SU-DHL-6 (cell line): ENCODE measurements at regions not wholly inside any gene's neighbourhood (a gene's known extent, or its start where the extent isn't known, plus 50 kb on each side); places are given as distances from the start of the nearest gene placed in this dataset.

ENCODE experiments used
- H2AFZ ChIP-seq: fragments of 200-600 bp; sonication (generic); 2 replicates; pipeline ENCODE4 v1.6.1; 2014; ENCODE audit warnings: low read depth, mild to moderate bottlenecking, moderate library complexity, mixed read lengths, antibody characterized with exemption, low read length; ENCODE audit not compliant: severe bottlenecking
- H3F3A ChIP-seq: fragments of 200-600 bp; shearing (Covaris generic); 2 replicates; pipeline ENCODE4 v1.6.0; 2016; ENCODE audit warnings: antibody characterized with exemption, mild to moderate bottlenecking; ENCODE audit not compliant: insufficient read depth
- H3K27ac ChIP-seq: fragments of 200-600 bp; sonication (generic); 2 replicates; pipeline ENCODE4 v1.5.1; 2016; ENCODE audit warnings: low read depth, mild to moderate bottlenecking, low read length, moderate library complexity, mixed read lengths
- H3K27me3 ChIP-seq: fragments of 200-600 bp; sonication (generic), shearing (Covaris generic); 2 replicates; pipeline ENCODE4 v1.6.0; 2014; ENCODE audit warnings: mild to moderate bottlenecking, low read length
- H3K36me3 ChIP-seq: fragments of 200-600 bp; sonication (generic); 2 replicates; pipeline ENCODE4 v1.6.1; 2014; ENCODE audit warnings: mild to moderate bottlenecking, low read length, mixed read lengths
- H3K4me2 ChIP-seq: fragments of 300-600, 200-600 bp; shearing (Covaris generic), sonication (generic); 2 replicates; pipeline ENCODE4 v1.6.0; 2014; ENCODE audit warnings: low read length, low read depth, mild to moderate bottlenecking; ENCODE audit not compliant: poor library complexity, severe bottlenecking
- H3K4me3 ChIP-seq: fragments of 200-600 bp; sonication (generic); 2 replicates; pipeline ENCODE4 v1.5.1; 2014; ENCODE audit warnings: antibody characterized with exemption, low read length, mild to moderate bottlenecking, mixed read lengths; ENCODE audit not compliant: insufficient read depth, poor library complexity, severe bottlenecking
- H3K79me2 ChIP-seq: fragments of 200-600 bp; sonication (generic); 2 replicates; pipeline ENCODE4 v1.6.1; 2014; ENCODE audit warnings: mild to moderate bottlenecking, low read length, moderate library complexity; ENCODE audit not compliant: insufficient read depth
- H3K9ac ChIP-seq: fragments of 200-600 bp; sonication (generic); 2 replicates; pipeline ENCODE4 v1.7.0; 2014; ENCODE audit warnings: mild to moderate bottlenecking, low read length
- H3K9me2 ChIP-seq: fragments of 200-600 bp; sonication (generic); replicated peaks from 2 replicates; pipeline ENCODE4 v1.6.1; 2014; ENCODE audit warnings: low read length; ENCODE audit not compliant: insufficient read depth
- H3K9me3 ChIP-seq: fragments of 200-600 bp; sonication (generic); 2 replicates; pipeline ENCODE4 v1.6.1; 2014; ENCODE audit warnings: low read length, mixed read lengths; ENCODE audit not compliant: insufficient read depth
- H4K20me1 ChIP-seq: fragments of 200-600 bp; sonication (generic); 2 replicates; pipeline ENCODE4 v1.6.1; 2014; ENCODE audit warnings: low read depth, mild to moderate bottlenecking, antibody characterized with exemption, low read length, moderate library complexity, mixed read lengths
- CTCF ChIP-seq: fragments of 200-600 bp; sonication (generic); IDR thresholded peaks from one replicate; pipeline ENCODE4 v1.5.1; 2017; ENCODE audit warnings: antibody characterized with exemption, mild to moderate bottlenecking, low read length, moderate library complexity; ENCODE audit not compliant: insufficient read depth, poor library complexity, severe bottlenecking
- EZH2phosphoT487 ChIP-seq: fragments of 200-600 bp; sonication (generic), shearing (Covaris generic); conservative IDR thresholded peaks from 2 replicates; pipeline ENCODE4 v1.6.1; 2018; ENCODE audit warnings: mild to moderate bottlenecking, antibody characterized with exemption, low read length, moderate library complexity, mixed read lengths

- Histone ChIP-seq H3K36me3 (no peaks in the 10 kb centered on the region), H3K9ac (no peak overlapping the region), H3K27ac (no peak overlapping the region), H3F3A (no peaks in the 10 kb centered on the region), H3K9me2 (no peaks in the 10 kb centered on the region), H4K20me1 (no peaks in the 10 kb centered on the region), H3K27me3 (no peaks in the 10 kb centered on the region), H3K79me2 (no peaks in the 10 kb centered on the region), H3K4me3 (no peak overlapping the region), H3K9me3 (no peaks in the 10 kb centered on the region), H2AFZ (no peak overlapping the region), H3K4me2 (no peak overlapping the region)
- TF ChIP-seq CTCF (no peak), EZH2phosphoT487 (no peak)
Measured at GRCh38 chr3:104385421-104385820, 981.3 kb upstream of the ALCAM start.

GRCh38 chr3:104388619-104389018 lies 978.1 kb upstream of the ALCAM start:
- Histone ChIP-seq H4K20me1 (no peaks in the 10 kb centered on the region), H3K9me3 (no peaks in the 10 kb centered on the region), H3K79me2 (no peaks in the 10 kb centered on the region), H2AFZ (no peak overlapping the region), H3K9ac (no peak overlapping the region), H3K36me3 (no peaks in the 10 kb centered on the region), H3K4me2 (no peak overlapping the region), H3F3A (no peaks in the 10 kb centered on the region), H3K9me2 (no peaks in the 10 kb centered on the region), H3K27me3 (no peaks in the 10 kb centered on the region), H3K27ac (no peak overlapping the region), H3K4me3 (no peak overlapping the region)
- no peak for TF ChIP-seq CTCF
- no peak for TF ChIP-seq EZH2phosphoT487

- Histone ChIP-seq H3F3A (no peaks in the 10 kb centered on the region), H3K4me2 (no peak overlapping the region), H3K9me3 (no peaks in the 10 kb centered on the region), H3K36me3 (no peaks in the 10 kb centered on the region), H3K27me3 (no peaks in the 10 kb centered on the region), H3K9ac (no peak overlapping the region), H3K27ac (no peak overlapping the region), H4K20me1 (no peaks in the 10 kb centered on the region), H2AFZ (no peak overlapping the region), H3K4me3 (no peak overlapping the region), H3K9me2 (no peaks in the 10 kb centered on the region), H3K79me2 (no peaks in the 10 kb centered on the region)
- TF ChIP-seq CTCF (no peak), EZH2phosphoT487 (no peak)
Measured at GRCh38 chr3:104392327-104392726, 974.4 kb upstream of the ALCAM start.
